HAP-1 (cell line): ENCODE measurements at regions not wholly inside any gene's neighbourhood (a gene's known extent, or its start where the extent isn't known, plus 50 kb on each side); places are given as distances from the start of the nearest gene placed in this dataset.
A peak's percentile ranks its signal among the peaks of the same experiment; 100 is the strongest.

ENCODE experiments used
- DNase-seq, 2 experiments: peaks; one replicate each; pipeline ENCODE4 v3.0.0-alpha.2; 2016 to 2020; ENCODE audit warnings: low spot score in 2 of 2
- H3K27me3 ChIP-seq: fragments of 250-450 bp; sonication (Bioruptor Pico); 2 replicates; pipeline ENCODE4 v1.5.1; 2020; ENCODE audit warnings: low read depth, mild to moderate bottlenecking, moderate library complexity
- H3K36me3 ChIP-seq: fragments of 250-450 bp; sonication (Bioruptor Pico); replicated peaks from 2 replicates; pipeline ENCODE4 v1.5.1; 2020; ENCODE audit warnings: mild to moderate bottlenecking
- H3K4me1 ChIP-seq: fragments of 250-450 bp; sonication (Bioruptor Pico); 2 replicates; pipeline ENCODE4 v1.5.1; 2020; ENCODE audit warnings: mild to moderate bottlenecking
- H3K4me3 ChIP-seq: fragments of 250-450 bp; sonication (Bioruptor Pico); 2 replicates; pipeline ENCODE4 v1.5.1; 2020; ENCODE audit warnings: mild to moderate bottlenecking, moderate library complexity
- H3K9me3 ChIP-seq: fragments of 250-450 bp; sonication (Bioruptor Pico); 2 replicates; pipeline ENCODE4 v1.5.1; 2020; ENCODE audit warnings: mild to moderate bottlenecking, moderate library complexity
- in situ Hi-C: fragments of 300-500 bp; cut with MboI; formaldehyde crosslinking; loops from 3 replicates; pipeline ENCODE4 v1.14.3; 2020; ENCODE audit warnings: low sequenced_read_pairs, inconsistent platforms, mixed read lengths

DNA sequence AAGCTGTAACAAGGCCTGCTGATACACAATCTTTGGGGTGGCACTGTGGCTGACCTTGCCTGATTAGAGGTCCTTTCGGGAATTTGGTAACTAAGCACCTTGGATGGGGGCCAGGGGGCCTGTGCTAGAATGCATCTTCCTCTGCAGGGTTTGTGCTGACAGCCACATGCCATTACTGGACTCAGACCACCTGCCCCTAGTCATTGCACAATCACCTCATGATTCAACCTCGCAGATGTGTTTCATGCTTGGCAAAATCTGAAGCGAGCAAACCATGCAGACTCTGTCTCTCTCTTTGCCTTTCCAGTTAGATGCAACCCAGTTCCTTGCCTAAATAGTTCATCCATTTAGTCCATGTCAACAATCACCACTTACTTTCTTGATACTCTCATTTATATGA lies 96.5 kb upstream of the ERCC6L2 start:
- in situ Hi-C loops, result no loop called here
- Histone ChIP-seq H3K4me3 (no peak overlapping the region), H3K27me3 (no peaks in the 10 kb centered on the region), H3K4me1 (peaks cover 23% of the 10 kb centered on the region), H3K36me3 (no peaks in the 10 kb centered on the region), H3K9me3 (no peaks in the 10 kb centered on the region)
- no peak for DNase-seq

DNA sequence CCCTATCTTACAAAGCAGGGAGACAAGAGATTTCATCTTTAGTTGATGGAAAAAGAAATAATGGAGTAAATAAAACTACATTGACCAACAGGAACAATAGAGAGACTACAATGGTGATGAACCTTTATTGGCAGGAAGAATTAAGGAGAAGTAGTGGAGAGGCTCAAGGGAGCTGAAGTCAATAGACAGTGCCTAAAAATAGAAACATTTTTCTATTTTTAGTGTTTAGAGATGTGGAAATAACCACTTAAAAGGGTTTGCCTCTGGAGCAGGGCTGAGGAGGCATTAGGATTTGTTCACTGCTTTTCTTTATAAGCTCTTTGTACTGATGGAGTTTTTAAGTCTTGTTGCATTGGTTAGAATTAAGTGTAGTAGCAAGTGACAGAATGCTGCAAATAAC lies 98.4 kb upstream of the ERCC6L2 start:
- Histone ChIP-seq H3K36me3 (no peaks in the 10 kb centered on the region), H3K4me1 (peaks cover 29% of the 10 kb centered on the region), H3K9me3 (no peaks in the 10 kb centered on the region)

DNA sequence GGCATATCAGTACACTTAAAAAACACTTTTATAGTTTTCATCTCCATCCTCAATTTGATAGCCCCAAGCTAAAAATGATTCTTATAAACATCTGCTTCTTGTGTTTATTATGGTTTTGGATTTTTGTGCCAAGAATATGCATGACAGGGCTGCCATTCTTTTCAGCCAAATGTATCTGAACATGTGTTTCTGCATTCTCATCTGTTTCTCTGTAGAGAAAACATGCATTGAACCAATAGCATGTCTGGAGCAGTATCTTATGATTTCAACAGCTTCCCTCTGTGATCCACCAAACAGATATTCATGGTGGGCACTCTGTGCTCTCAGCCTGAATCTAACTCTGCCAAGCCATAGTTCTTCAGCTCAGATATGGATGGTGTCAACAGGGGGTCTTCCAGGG lies 99.3 kb upstream of the ERCC6L2 start:
- no peak for DNase-seq
- no peaks in the 10 kb centered on the region for H3K9me3 ChIP-seq
- no peak overlapping the region for H3K4me3 ChIP-seq
- no peaks in the 10 kb centered on the region for H3K36me3 ChIP-seq
- peaks cover 31% of the 10 kb centered on the region for H3K4me1 ChIP-seq
- no peaks in the 10 kb centered on the region for H3K27me3 ChIP-seq
- in situ Hi-C loops, result no loop called here

More for the DNA sequence above, 98.4 kb upstream of the ERCC6L2 start:
- Histone ChIP-seq H3K4me3 (no peak overlapping the region), H3K27me3 (no peaks in the 10 kb centered on the region)
- in situ Hi-C loops, result no loop called here
- DNase-seq, result peak in 1 of 2 experiments; percentile 30

DNA sequence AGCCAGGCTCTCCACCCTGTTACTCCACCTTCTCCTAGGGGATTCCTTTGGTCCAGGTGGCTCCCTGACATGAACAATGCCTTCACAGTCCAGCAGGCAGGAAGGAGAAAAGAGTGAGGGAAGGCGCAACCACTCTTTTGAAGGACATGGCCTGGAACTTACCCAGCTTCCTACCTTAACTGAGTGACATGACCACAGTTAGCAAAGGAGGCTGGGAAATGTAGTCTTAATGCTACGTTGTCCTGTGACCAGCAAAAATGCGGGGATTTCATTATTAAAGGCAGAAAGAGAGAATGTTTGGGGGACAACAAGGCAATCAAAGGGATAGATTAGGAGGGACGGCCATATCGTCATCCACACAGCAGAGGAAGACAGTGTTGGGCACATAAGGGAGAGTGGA lies 100.3 kb upstream of the ERCC6L2 start:
- in situ Hi-C loops, result no loop called here
- H3K27me3 ChIP-seq, result no peaks in the 10 kb centered on the region
- H3K9me3 ChIP-seq, result no peaks in the 10 kb centered on the region
- no peaks in the 10 kb centered on the region for H3K36me3 ChIP-seq
- no peak overlapping the region for H3K4me3 ChIP-seq
- no peak for DNase-seq
- peaks cover 25% of the 10 kb centered on the region for H3K4me1 ChIP-seq

DNA sequence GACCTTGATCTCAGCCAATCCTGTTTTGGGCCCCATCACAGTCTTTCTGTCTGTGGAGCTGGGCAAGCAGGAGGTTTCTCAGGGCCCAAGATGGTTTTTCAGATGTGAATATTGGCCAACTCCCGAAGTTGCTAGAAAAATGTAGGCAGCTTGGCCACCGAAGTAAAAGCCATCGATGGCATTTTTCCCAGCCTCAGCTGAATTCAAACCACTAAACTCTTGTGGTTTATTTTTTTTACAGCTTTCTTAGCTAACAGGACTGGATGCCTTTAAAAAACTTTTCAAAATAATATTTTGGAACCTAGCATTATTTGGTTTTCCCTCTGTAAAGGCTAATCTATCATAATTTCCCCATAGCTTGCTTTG lies 102.5 kb upstream of the ERCC6L2 start:
- Histone ChIP-seq H3K27me3 (no peaks in the 10 kb centered on the region), H3K9me3 (no peaks in the 10 kb centered on the region), H3K4me3 (no peak overlapping the region), H3K4me1 (peaks cover 19% of the 10 kb centered on the region), H3K36me3 (no peaks in the 10 kb centered on the region)
- no peak for DNase-seq
- in situ Hi-C loops, result no loop called here

DNA sequence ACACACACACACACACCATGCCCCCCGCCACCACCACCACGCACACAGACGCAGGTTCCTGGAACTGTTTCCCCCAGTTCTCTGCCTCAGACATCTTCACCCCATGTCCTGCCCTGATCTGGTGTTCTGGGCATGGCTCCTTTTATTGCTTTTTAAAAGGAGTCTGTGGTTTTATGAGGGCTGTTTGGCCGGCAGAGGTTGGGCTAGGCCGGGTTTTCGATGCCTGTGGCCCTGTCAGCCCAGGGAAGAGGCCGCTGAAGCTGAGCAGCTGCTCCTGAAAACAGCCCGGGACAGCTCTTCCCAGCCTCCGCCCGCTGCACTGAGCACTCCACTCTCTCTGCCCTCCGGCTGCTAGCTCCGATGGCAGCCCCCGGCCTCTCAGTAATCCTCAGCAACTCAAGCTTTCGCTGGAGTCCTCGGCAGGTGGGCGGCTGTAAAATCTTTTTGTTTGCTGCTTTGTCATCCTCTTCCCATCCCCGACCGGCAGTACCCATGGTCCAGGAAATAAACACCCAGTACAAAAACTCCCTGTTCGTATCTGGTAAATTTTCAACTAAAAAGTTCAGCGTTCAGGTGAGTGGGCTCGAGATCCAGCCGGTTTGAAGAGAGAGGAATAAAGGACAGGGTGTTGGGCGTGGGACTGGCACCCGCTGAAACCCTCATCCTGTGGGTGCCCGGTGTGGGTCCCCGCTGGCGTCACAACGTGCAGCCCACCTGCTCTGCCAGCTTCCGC lies 103.0 kb upstream of the ERCC6L2 start:
- peak; percentile 42 to 63 for DNase-seq
- in situ Hi-C loops, result no loop called here

DNA sequence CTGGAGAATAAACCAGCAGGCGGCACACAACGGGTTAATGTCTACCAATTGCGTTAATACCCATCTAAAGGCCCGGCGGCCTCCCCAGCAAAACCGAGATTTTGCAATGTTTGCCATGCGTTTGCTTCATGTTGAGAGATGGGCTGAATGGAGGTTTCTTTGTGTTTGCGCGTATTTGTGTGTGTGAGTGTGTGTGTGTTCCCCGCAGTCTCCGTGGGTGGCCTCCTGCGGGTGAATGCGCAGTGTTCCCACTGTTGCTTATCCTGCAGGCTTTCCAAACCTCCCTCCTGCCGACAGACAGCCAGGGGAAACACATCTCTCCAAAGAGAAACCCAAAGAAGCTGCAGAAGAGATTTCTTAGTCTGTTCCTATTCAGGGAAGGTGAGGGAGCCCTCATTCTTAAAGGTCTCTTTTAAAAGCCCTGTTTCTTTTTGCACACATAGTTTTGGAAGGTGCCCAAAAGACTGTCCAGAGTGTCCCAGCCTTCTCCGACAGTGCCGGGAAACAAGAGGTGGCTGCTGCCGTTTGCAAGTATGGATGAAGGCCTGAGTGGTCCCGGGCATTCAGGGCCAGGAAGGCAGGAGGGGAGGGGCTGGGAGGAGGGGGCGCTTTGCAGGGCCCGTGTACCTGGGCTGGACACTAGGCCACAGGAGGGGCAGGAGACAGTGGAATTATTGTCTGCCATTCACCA lies 103.8 kb upstream of the ERCC6L2 start:
- DNase-seq, result no peak
- in situ Hi-C loops, result no loop called here

More for the DNA sequence above, 103.0 kb upstream of the ERCC6L2 start:
- H3K9me3 ChIP-seq, result no peaks in the 10 kb centered on the region
- H3K36me3 ChIP-seq, result no peaks in the 10 kb centered on the region
- no peak overlapping the region for H3K4me3 ChIP-seq
- no peaks in the 10 kb centered on the region for H3K27me3 ChIP-seq
- peaks cover 14% of the 10 kb centered on the region for H3K4me1 ChIP-seq

DNA sequence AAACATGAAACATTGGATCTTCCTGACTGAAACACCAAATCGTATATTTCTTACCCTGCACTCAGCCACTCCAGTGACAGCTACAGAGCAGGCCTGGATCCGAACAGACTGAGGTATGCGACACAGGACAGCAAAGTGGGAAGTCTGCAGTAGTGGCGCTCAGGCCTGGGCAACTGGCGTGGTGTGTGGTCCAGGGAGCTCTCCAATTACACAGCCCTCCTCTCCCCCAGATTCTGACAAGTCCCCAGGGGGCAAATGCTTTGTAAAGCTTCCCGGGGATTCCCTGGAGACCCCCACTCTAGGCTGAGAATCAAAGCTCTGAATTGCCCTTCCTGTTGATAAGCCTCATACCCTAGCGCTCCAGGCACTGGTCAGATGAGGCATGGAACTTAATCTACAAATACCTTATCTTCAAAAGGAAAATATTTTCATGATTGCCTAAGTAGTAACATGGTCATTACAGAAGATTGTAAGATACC lies 104.8 kb upstream of the ERCC6L2 start:
- DNase-seq, result no peak
- Histone ChIP-seq H3K4me3 (no peak overlapping the region), H3K4me1 (peaks cover 9% of the 10 kb centered on the region; the same call in 1 of the 2 replicates), H3K36me3 (no peaks in the 10 kb centered on the region), H3K9me3 (no peaks in the 10 kb centered on the region), H3K27me3 (no peaks in the 10 kb centered on the region)
- in situ Hi-C loops, result no loop called here

More for the DNA sequence above, 103.8 kb upstream of the ERCC6L2 start:
- H3K9me3 ChIP-seq, result no peaks in the 10 kb centered on the region
- H3K27me3 ChIP-seq, result no peaks in the 10 kb centered on the region
- H3K36me3 ChIP-seq, result no peaks in the 10 kb centered on the region
- H3K4me3 ChIP-seq, result no peak overlapping the region
- peaks cover 9% of the 10 kb centered on the region; the same call in 1 of the 2 replicates for H3K4me1 ChIP-seq

DNA sequence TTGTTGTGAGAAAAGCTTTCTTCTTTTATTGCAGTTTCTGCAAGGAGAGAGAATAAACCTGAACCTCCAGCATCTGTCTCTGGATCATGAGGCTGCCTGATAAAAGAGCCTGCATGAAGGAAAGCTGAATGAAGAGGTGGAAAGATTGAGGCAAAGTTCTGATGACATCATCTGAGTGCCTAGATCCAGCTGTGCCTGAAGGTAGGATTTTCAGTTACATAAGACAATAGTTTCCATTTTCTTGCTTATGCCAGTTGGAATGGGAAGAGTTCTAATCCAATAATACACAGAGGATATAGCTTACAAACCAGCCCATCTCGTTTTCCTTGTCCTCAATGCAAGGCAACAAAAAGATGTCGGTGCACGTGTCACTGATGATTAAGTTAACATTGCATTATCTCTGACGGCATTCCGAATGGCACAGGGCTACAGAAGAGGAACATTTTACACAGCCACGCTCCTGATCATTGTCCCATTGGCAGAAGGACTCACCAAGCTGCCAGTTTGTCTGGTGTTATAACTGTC lies 105.5 kb upstream of the ERCC6L2 start:
- Histone ChIP-seq H3K4me1 (peaks cover 14% of the 10 kb centered on the region), H3K4me3 (no peak overlapping the region), H3K9me3 (no peaks in the 10 kb centered on the region), H3K27me3 (no peaks in the 10 kb centered on the region), H3K36me3 (no peaks in the 10 kb centered on the region)
- in situ Hi-C loops, result no loop called here
- no peak for DNase-seq

DNA sequence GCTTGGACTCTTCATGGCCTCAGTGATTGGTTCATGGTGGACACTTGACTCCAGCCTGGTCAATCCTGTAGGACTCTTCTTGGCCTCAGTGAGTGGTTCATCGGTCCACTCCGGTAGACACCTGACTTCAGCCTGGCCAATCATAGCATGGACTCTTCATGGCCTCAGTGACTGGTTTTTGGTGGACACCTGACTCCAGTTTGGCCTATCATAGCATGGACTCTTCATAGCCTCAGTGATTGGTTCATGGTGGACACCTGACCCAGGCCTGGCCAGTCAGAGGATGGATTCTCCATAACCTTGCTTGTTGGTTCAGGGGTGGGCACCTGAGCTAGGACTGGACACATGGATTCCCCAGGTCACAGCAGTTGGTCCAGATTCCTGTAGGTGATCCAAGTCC lies 106.0 kb upstream of the ERCC6L2 start:
- Histone ChIP-seq H3K9me3 (no peaks in the 10 kb centered on the region), H3K4me1 (peaks cover 16% of the 10 kb centered on the region), H3K36me3 (no peaks in the 10 kb centered on the region), H3K27me3 (no peaks in the 10 kb centered on the region), H3K4me3 (no peak overlapping the region)
- DNase-seq, result no peak
- in situ Hi-C loops, result no loop called here

DNA sequence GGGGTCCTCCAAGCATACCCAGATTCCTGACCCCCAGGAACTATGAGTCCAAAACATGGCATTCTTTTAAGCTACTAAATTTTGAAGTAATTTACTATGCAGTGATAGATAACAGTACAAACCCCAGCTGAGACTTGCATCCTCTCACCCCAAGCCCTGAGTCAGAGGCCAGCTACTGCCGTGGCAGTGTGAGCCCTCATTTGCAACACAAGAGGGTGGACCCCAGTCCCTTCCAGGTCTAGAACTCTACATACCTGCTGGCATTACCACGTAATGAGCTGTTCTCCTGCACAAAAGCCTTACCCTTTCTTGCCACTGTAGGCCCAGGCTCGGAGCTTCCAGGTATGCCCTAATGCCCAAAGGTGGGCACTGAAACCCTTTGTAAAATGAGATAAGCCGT lies 108.6 kb upstream of the ERCC6L2 start:
- in situ Hi-C loops, result no loop called here
- Histone ChIP-seq H3K27me3 (no peaks in the 10 kb centered on the region), H3K4me3 (no peak overlapping the region), H3K9me3 (no peaks in the 10 kb centered on the region), H3K4me1 (peaks cover 11% of the 10 kb centered on the region), H3K36me3 (no peaks in the 10 kb centered on the region)
- DNase-seq, result no peak

DNA sequence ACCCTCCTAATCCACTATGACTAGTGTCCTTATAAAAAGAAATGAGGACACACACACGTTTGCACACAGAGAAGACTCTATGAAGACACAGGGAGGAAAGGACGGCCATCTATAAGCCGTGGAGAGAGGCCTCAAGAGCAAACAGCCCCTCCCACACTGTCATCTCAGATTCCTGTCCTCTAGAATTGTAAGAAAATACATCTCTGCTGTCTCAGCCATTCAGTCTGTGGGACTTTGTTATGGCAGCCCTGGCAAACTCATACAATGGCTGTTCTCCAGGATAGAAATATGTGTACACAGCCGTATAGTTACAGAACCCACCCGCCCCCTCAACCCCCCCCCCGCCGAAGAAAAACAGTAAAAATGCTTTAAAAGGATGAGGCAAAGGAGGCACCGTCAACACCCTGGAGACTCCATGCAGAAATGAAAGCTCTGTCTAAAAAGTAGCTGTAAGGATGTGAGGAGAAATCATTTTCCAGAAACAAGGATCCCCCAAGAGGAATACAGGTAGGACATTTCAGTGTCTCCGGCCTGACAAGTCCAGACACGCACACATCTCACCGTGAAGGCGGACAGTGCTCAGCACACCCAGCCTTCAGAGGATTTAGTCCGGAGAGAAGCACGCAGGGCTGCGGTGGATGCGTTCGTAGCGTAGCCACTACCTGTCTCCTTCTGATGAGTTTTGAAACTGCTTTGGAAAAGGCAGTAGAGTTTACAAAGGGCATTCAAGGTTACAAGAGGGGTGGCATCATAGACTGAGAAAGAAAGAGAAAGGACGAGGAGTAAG lies 110.8 kb upstream of the ERCC6L2 start:
- DNase-seq, result peak in 1 of 2 experiments; percentile 31
- Histone ChIP-seq H3K9me3 (no peaks in the 10 kb centered on the region), H3K27me3 (no peaks in the 10 kb centered on the region), H3K4me3 (no peak overlapping the region), H3K36me3 (no peaks in the 10 kb centered on the region), H3K4me1 (peaks cover 11% of the 10 kb centered on the region)
- in situ Hi-C loops, result no loop called here

DNA sequence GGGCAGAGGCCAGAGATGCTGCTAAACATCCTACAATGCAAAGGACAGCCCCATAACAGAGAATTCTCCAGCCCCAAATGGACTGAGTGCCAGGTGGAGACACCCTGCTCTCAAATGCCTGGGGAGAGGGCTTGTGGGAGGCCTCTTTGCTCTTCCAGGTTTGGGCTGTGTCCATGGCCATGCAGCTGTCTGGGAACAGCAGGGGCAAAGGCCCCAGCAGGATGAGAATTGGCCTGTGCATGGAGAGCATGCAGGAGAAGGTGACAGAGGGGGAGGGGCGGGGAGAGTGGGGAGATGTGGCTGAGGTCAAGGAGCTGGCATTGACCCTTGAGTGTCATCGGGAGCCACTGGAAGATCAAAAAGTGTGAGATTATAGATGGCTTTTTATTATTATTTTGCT lies 111.5 kb upstream of the ERCC6L2 start:
- Histone ChIP-seq H3K9me3 (no peaks in the 10 kb centered on the region), H3K27me3 (no peaks in the 10 kb centered on the region), H3K4me3 (no peak overlapping the region), H3K4me1 (peaks cover 11% of the 10 kb centered on the region), H3K36me3 (no peaks in the 10 kb centered on the region)
- no peak for DNase-seq
- in situ Hi-C loops, result no loop called here

DNA sequence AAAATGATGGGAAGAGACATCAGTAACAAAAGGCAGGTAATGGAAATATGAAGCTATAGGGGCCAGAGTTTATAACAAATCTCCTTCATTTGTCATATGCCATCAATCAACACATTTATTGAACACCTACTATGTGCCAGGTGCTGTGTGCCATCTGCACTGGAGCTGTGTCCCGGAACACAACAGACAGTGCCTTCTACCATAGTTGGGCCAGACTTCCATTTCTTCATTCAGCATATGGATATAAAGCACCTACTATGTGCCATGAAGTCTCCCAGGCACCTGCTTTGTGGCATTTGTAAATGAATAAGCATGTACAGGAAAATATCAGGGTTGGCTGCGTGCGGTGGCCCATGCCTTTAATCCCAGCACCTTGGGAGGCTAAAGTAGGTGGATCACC lies 112.5 kb upstream of the ERCC6L2 start:
- DNase-seq, result no peak
- Histone ChIP-seq H3K4me3 (no peak overlapping the region), H3K36me3 (no peaks in the 10 kb centered on the region), H3K27me3 (no peaks in the 10 kb centered on the region), H3K4me1 (peaks cover 11% of the 10 kb centered on the region), H3K9me3 (no peaks in the 10 kb centered on the region)
- in situ Hi-C loops, result no loop called here
